ENCODE measurements at regions not wholly inside any gene's neighbourhood (a gene's known extent, or its start where the extent isn't known, plus 50 kb on each side); places are given as distances from the start of the nearest gene placed in this dataset.

DNA sequence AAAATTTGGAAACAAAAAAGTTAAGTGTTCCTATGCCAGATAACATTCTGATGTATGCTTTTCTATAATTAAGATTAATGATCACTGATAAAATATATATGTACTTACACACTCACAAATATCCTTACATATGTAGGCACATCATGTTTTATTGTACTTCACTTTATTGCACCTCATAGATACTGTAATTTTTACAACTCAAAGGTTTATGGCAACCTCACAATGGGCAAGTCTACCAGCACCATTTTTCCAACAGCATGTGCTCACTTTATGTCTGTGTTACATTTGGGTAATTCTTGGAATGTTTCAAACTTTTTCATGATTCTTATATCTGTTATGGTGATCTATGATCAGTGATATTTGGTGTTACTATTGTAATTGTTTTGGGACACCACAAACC, 57.8 kb upstream of the GPRIN3 start:
- no peak for ATAC-seq
- H3K9me3 Mint-ChIP-seq: peaks cover 8 to 16% of the 10 kb centered on the region in 2 donors
- H3K27me3 Mint-ChIP-seq: peaks cover 7% of the 10 kb centered on the region
- DNase-seq: no peak
- H3K27ac Mint-ChIP-seq: no peak overlapping the region
- no peak overlapping the region for H3K4me3 Mint-ChIP-seq
- H3K4me1 Mint-ChIP-seq: peaks cover 12% of the 10 kb centered on the region

DNA sequence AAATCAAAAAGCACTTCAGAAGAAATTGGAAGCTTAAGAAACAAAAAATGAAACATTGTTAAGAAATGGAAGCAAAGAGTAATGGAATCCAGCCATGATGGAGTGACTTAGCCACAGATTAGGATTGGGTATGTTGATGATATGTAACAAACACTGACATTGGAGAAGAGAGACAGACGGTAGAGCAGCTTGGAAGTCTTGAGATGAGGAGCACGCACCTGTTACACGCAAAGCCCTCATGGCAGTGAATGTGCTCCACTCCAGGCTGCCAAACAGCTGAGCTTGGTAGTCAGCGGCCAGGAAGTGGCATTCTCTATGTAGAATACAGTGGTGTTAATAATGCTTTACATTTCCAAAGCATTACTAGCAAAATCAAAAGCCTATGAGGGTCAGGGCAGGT, 56.9 kb upstream of the GPRIN3 start:
- Mint-ChIP-seq H3K27ac (no peak overlapping the region), H3K4me1 (peaks cover 12% of the 10 kb centered on the region), H3K9me3 (peaks cover 8 to 9% of the 10 kb centered on the region in 2 donors), H3K4me3 (no peak overlapping the region), H3K27me3 (peaks cover 7% of the 10 kb centered on the region)
- ATAC-seq (no peak), DNase-seq (no peak)

DNA sequence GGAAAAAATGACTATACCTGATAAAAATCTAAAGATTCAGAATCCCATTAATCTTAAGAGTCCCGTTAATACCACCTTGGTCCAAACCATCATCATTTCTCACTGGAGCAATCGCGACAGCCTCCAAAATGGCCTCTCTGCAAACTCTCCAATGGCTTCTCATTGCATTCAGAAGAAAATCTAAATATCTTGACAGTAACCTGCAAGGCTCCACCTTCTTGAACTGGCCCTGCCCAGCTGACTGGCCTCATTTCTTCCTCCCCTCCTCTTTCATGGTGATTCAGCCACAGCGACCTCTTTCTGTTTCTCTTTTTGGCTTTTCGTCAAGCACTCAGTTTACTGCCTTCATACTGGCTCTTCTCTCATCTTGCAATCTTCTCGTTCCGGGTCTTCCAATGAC, 56.2 kb upstream of the GPRIN3 start:
- DNase-seq: no peak
- H3K4me1 Mint-ChIP-seq: peaks cover 12% of the 10 kb centered on the region
- H3K27ac Mint-ChIP-seq: no peak overlapping the region
- no peak overlapping the region for H3K4me3 Mint-ChIP-seq
- no peak for ATAC-seq
- peaks cover 7% of the 10 kb centered on the region for H3K27me3 Mint-ChIP-seq
- peaks cover 8 to 9% of the 10 kb centered on the region in 2 donors for H3K9me3 Mint-ChIP-seq

DNA sequence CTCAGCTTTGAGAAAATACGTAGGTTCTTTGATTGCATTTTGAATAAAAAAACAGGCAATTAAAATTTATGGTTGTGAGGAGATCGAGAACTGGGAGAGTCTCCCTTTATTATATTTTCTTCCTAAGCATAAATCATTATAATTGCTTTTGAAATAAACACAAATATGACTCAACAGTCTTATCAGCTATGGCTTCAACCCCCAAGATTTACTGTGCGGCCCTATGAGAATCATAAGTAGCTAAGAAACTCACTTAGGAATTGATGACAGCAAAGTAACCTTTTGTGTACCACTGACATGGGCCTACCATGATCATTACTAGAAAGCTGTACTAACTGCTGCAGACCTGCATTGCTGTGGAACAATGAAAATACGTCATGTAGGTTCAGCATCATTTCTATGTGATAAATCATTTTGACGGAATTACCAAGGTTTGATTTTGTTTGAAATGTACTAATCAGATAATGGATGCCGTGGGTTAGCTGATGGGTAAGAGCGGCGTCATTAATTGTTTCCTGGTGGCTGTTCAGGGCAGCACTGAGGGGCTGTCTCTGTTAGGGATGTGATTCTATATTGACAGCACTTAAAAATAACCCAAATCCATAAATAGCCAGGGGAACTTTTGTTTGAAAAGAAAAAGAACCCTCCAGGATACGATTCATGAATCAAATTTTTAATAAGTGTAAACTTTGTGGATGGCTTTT, 51.5 kb upstream of the GPRIN3 start:
- ATAC-seq: no peak

GRCh38 chr4:89357787-89358186, 50.2 kb upstream of the GPRIN3 start:
- ATAC-seq (no peak), DNase-seq (no peak)
- H3K27me3 Mint-ChIP-seq: peaks cover 7% of the 10 kb centered on the region
- H3K27ac Mint-ChIP-seq: peak overlapping the region in 1 of 2 donors; percentile 19
- H3K4me1 Mint-ChIP-seq: no peaks in the 10 kb centered on the region
- no peaks in the 10 kb centered on the region for H3K9me3 Mint-ChIP-seq
- H3K4me3 Mint-ChIP-seq: no peak overlapping the region

More for the DNA sequence above, 51.5 kb upstream of the GPRIN3 start:
- DNase-seq: no peak
- H3K4me3 Mint-ChIP-seq: no peak overlapping the region
- no peaks in the 10 kb centered on the region for H3K9me3 Mint-ChIP-seq
- H3K27me3 Mint-ChIP-seq: peaks cover 7% of the 10 kb centered on the region
- H3K4me1 Mint-ChIP-seq: no peaks in the 10 kb centered on the region
- no peak overlapping the region for H3K27ac Mint-ChIP-seq

Data from stimulated activated naive CD8-positive, alpha-beta T cell treated with anti-CD3 and anti-CD28 coated beads, Interleukin-15, amount 100 ng/mL, for 72 hours (primary cell).